KMS-11 (cell line): ENCODE measurements at regions not wholly inside any gene's neighbourhood (a gene's known extent, or its start where the extent isn't known, plus 50 kb on each side); places are given as distances from the start of the nearest gene placed in this dataset.

ENCODE experiments used
- H2AFZ ChIP-seq: fragments of 200-600 bp; sonication (generic); 2 replicates; pipeline ENCODE4 v1.6.1; 2016; ENCODE audit warnings: antibody characterized with exemption, mixed run types, low read depth
- H3K27ac ChIP-seq: fragments of 200-600 bp; sonication (generic); 2 replicates; pipeline ENCODE4 v1.6.1; 2016; ENCODE audit warnings: mild to moderate bottlenecking, mixed run types
- H3K27me3 ChIP-seq: fragments of 200-600 bp; sonication (generic); 2 replicates; pipeline ENCODE4 v1.6.1; 2017; ENCODE audit warnings: mild to moderate bottlenecking, low read depth, mixed run types, moderate library complexity; ENCODE audit not compliant: insufficient read depth
- H3K36me3 ChIP-seq: fragments of 200-600 bp; sonication (generic); 2 replicates; pipeline ENCODE4 v1.6.1; 2017; ENCODE audit warnings: mild to moderate bottlenecking, mixed run types; ENCODE audit not compliant: insufficient read depth
- H3K4me1 ChIP-seq: fragments of 200-600 bp; sonication (generic); 2 replicates; pipeline ENCODE4 v1.6.1; 2016; ENCODE audit warnings: mild to moderate bottlenecking, low read depth, mixed run types; ENCODE audit not compliant: poor library complexity, severe bottlenecking
- H3K4me2 ChIP-seq: fragments of 200-600 bp; sonication (generic); 2 replicates; pipeline ENCODE4 v1.7.0; 2016; ENCODE audit warnings: mild to moderate bottlenecking, mixed run types
- H3K4me3 ChIP-seq: fragments of 200-600 bp; sonication (generic); IDR thresholded peaks from 2 replicates; pipeline ENCODE4 v1.6.1; 2017; ENCODE audit warnings: low read depth, low read length, mixed read lengths; ENCODE audit not compliant: insufficient read depth
- H3K79me2 ChIP-seq: fragments of 200-600 bp; sonication (generic); 2 replicates; pipeline ENCODE4 v1.6.1; 2016; ENCODE audit warnings: low read depth, mixed run types; ENCODE audit not compliant: insufficient read depth
- H3K9ac ChIP-seq: fragments of 200-600 bp; sonication (generic); 2 replicates; pipeline ENCODE4 v1.6.1; 2016; ENCODE audit warnings: mild to moderate bottlenecking, mixed run types
- H4K20me1 ChIP-seq: fragments of 200-600 bp; sonication (generic); 2 replicates; pipeline ENCODE4 v1.6.1; 2016; ENCODE audit warnings: mild to moderate bottlenecking, mixed run types; ENCODE audit not compliant: insufficient read depth
- TF ChIP-seq, protein P1 (sequence below): fragments of 200-600 bp; sonication (generic); conservative IDR thresholded peaks from 2 replicates; pipeline ENCODE4 v1.6.1; 2017; ENCODE audit warnings: low read depth, mild to moderate bottlenecking, antibody characterized with exemption, low read length, moderate library complexity, mixed read lengths

DNA sequence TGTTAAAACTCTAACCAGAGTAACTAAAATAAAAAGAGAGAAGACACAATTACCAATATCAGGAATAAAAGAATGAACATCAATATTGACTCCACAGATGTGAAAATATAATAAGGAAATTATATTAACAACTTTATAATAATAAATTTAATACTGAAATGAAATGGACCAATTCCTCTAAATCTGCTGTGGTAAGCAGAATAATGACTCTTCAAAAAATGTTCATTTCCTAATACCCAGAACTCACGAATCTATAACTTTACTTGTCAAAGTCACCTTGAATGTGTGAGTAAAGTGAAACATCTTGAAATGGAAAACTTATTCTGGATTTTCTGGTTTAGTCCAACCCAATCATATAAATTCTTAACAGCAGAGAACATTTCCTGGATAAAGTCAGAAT is 1391.1 kb downstream of the FAM133A start:
- H3K9ac ChIP-seq, result no peak overlapping the region
- TF ChIP-seq, protein P1, sequence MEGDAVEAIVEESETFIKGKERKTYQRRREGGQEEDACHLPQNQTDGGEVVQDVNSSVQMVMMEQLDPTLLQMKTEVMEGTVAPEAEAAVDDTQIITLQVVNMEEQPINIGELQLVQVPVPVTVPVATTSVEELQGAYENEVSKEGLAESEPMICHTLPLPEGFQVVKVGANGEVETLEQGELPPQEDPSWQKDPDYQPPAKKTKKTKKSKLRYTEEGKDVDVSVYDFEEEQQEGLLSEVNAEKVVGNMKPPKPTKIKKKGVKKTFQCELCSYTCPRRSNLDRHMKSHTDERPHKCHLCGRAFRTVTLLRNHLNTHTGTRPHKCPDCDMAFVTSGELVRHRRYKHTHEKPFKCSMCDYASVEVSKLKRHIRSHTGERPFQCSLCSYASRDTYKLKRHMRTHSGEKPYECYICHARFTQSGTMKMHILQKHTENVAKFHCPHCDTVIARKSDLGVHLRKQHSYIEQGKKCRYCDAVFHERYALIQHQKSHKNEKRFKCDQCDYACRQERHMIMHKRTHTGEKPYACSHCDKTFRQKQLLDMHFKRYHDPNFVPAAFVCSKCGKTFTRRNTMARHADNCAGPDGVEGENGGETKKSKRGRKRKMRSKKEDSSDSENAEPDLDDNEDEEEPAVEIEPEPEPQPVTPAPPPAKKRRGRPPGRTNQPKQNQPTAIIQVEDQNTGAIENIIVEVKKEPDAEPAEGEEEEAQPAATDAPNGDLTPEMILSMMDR, result no peak
- H3K4me2 ChIP-seq, result no peak overlapping the region
- no peaks in the 10 kb centered on the region for H3K79me2 ChIP-seq
- H2AFZ ChIP-seq, result no peak overlapping the region
- H3K36me3 ChIP-seq, result no peaks in the 10 kb centered on the region
- H3K4me1 ChIP-seq, result no peaks in the 10 kb centered on the region
- no peak overlapping the region for H3K4me3 ChIP-seq
- no peaks in the 10 kb centered on the region for H3K27me3 ChIP-seq
- H4K20me1 ChIP-seq, result no peaks in the 10 kb centered on the region
- H3K27ac ChIP-seq, result no peak overlapping the region

DNA sequence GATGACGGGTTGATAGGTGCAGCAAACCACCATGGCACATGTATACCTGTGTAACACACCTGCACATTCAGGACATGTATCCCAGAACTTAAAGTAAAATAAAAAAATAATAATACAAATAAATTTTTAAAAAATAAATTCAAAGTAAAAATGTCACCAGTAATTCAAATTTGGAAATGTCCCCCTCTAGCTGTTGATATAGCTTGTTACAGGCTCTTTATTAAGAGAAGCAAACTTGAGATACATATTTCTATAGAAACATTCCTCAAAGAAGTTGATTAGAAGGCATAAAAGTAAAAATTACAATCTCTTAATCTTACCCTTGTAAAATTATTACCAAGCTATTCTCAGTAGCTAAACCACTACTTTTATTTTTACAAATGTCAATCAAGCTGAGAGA is 1397.0 kb downstream of the FAM133A start:
- Histone ChIP-seq H3K4me2 (no peak overlapping the region), H3K79me2 (no peaks in the 10 kb centered on the region), H3K27ac (no peak overlapping the region), H2AFZ (no peak overlapping the region), H3K4me1 (no peaks in the 10 kb centered on the region), H3K9ac (no peak overlapping the region), H3K36me3 (no peaks in the 10 kb centered on the region), H3K27me3 (no peaks in the 10 kb centered on the region), H4K20me1 (no peaks in the 10 kb centered on the region), H3K4me3 (no peak overlapping the region)
- TF ChIP-seq, protein P1, result no peak; the same call in 1 of the 2 replicates

DNA sequence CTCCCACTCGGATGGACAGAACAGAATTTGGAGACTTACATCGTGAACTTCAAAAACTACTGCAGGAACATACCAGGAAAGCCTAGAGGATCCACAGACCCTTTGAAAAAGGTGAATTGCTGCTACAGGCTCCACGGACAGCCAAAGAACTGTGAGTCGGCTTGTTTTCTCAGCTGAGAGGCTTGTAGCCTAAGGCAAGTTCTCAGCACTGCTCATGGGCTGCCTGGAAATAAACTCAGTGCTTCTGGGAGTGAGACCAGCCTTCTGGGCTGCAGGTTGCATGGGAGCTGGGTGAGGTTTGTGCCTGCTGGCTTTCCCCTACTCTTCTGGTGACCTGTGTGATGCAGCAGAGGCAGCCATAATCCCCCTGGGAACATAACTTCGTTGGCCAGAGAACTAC is 1397.6 kb downstream of the FAM133A start:
- TF ChIP-seq, protein P1, result no peak
- Histone ChIP-seq H3K27ac (no peak overlapping the region), H3K4me1 (no peaks in the 10 kb centered on the region), H3K27me3 (no peaks in the 10 kb centered on the region), H3K4me2 (no peak overlapping the region), H4K20me1 (no peaks in the 10 kb centered on the region), H3K79me2 (no peaks in the 10 kb centered on the region), H3K4me3 (no peak overlapping the region), H3K9ac (no peak overlapping the region), H3K36me3 (no peaks in the 10 kb centered on the region), H2AFZ (no peak overlapping the region)

DNA sequence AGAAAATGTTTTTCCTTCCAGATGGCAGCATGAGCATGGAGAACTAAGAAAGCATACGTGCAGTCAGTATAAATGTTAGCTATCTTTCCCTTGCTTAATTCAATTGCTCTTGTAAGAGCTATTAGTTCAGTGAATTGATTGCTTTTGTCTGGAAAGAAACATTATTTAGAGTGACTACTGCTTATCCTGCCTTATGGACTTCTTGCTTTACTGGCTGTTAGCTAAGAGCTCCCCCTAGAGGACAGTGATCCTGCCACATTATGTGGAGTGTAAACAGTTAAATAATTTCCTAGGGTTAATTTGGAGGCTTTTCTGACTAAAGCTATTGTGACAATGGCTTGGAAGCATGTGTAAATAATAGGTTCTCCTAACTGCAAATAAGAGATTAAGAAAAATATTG is 1402.4 kb downstream of the FAM133A start:
- no peak overlapping the region for H3K9ac ChIP-seq

More for the DNA sequence above, 1402.4 kb downstream of the FAM133A start:
- Histone ChIP-seq H4K20me1 (no peaks in the 10 kb centered on the region), H3K36me3 (no peaks in the 10 kb centered on the region), H3K4me1 (no peaks in the 10 kb centered on the region), H3K4me2 (no peak overlapping the region), H3K27ac (no peak overlapping the region), H3K27me3 (no peaks in the 10 kb centered on the region), H3K4me3 (no peak overlapping the region), H2AFZ (no peak overlapping the region), H3K79me2 (no peaks in the 10 kb centered on the region)
- TF ChIP-seq, protein P1, result peak; percentile 68
